CD4-positive, alpha-beta T cell treated with Interleukin-15 for 1 hour (primary cell): ENCODE measurements at regions not wholly inside any gene's neighbourhood (a gene's known extent, or its start where the extent isn't known, plus 50 kb on each side); places are given as distances from the start of the nearest gene placed in this dataset.

Experiments
- DNase-seq: peaks from one replicate; pipeline ENCODE4 v3.0.0-alpha.2; 2020

DNA sequence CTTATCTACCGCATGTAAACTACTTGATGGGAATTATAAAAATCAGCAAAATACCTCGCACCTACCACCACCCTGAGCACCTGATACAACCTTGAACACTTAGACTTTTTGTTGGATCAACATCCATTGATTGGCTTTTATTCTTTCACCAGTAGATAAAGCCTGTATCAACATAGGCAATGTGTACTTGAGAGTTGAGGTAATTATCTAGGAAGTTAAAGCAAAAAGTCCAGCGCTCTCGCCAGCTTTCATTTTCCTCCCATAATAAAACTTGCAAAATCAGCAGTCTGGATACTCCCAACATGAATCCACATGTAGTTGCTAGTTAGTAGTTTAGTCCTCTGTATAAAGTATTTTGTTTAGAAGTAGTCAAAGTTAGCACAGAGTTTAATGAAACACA lies 132.0 kb upstream of the PRDM1 start:
- no peak for DNase-seq

DNA sequence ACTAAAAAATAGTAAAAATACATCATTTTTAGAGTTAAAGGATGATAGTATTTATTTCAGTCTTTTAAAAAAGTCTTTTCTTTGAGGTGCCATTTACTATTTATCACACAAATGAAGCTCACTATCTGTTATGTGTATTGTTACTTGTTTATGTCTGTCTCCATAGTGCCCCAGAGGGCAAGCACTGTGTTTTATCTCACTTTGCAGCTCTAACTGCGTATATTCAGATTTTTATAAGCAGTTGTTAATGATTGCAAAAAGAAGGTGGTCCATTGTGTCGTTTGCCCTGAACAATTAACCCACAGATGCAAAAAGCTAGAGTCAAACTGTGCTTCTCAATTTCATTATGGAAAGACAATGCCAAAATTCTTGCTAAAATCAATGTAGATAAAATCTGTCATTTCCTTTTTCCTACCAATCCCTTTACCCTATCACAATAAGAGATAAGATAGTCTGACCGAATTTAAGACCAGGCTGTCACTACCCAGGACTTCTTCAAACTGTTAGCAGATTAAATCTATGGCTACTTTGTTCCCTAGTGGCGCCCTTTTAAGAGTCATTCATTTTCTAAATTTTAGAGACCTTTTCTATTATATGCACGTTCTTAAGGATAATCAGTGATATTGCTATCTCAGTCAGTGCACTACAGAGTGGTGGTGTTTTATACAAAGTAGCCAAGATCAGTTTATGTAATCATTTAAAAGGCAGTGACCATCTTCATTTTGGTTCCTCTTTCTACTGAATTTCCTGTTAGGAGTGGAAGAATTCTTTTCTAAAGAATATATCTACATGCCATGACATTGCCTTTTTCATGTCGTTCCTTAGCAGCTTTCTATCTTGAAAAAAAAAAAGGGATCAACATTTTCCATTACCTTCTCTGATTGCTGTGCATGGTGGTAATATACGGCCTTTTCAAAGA lies 133.1 kb upstream of the PRDM1 start:
- DNase-seq, result no peak

- no peak for DNase-seq
Observed at GRCh38 chr6:105952326-105952725, 133.8 kb upstream of the PRDM1 start.

- no peak for DNase-seq
Observed at GRCh38 chr6:105951322-105951721, 134.8 kb upstream of the PRDM1 start.

- DNase-seq, result no peak
Observed at GRCh38 chr6:105949869-105950268, 136.3 kb upstream of the PRDM1 start.

GRCh38 chr6:105943514-105943913 lies 142.6 kb upstream of the PRDM1 start:
- no peak for DNase-seq

DNA sequence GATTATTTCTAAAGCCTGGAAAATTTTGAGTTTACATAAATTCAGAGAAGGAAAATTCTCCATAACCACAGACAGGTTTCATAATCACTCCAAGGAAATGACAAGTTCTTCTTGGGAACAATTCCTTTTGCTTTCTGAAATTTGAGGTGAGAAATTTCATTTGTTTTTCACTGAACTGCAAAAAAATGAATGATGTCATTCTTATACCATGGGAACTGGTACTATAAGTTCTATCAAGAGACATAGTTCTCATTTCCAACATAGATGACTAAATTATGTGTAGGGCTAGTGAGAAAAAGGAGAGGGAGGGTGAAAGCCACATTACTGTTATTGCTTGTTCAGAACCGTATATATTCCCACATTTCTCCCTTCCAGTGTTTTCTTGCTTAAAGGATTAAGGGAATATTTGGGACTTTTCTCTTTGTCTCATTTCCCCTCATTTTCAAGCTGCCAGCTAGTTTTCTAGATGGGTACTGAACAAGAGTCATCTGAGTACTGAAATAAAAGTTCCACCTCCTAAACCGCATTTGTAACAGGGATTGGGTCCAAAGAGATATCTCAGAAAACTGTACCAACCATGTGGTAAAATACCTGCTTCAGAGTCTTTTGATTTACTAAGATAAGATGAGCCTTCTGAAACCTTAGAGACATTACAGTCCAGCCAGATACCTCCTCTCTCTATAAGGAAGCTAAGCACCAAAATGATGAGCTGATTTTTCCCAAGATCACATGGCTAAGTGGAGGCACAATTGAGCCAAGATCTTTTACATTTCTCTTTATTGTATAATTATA lies 144.3 kb upstream of the PRDM1 start:
- DNase-seq, result no peak

- no peak for DNase-seq
Observed at GRCh38 chr6:105940990-105941389, 145.1 kb upstream of the PRDM1 start.

- DNase-seq, result no peak
Observed at GRCh38 chr6:105936972-105937371, 149.2 kb upstream of the PRDM1 start.

GRCh38 chr6:105935416-105935815 lies 150.7 kb upstream of the PRDM1 start:
- no peak for DNase-seq

GRCh38 chr6:105934708-105935107 lies 151.4 kb upstream of the PRDM1 start:
- DNase-seq, result no peak

DNA sequence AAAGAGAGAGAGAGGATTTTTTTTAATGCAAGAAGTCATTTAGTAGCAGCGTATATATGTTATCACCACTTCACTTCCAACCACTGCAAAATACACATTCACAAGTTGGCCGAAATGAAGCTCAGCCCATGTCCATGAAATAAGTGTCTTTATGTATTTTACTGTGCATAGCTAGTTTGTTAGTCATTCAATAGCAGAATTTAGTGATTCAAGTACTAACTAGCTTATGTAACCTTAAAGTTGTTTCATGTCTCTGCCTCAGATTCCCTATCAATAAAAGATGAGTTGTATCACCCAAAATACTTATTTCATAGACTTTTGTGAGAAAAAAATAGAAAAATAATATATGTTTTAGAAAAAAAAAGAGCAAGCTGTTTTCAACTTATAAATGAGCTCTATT lies 153.7 kb upstream of the PRDM1 start:
- DNase-seq, result no peak

- no peak for DNase-seq
Observed at GRCh38 chr6:105929626-105930025, 156.5 kb upstream of the PRDM1 start.

DNA sequence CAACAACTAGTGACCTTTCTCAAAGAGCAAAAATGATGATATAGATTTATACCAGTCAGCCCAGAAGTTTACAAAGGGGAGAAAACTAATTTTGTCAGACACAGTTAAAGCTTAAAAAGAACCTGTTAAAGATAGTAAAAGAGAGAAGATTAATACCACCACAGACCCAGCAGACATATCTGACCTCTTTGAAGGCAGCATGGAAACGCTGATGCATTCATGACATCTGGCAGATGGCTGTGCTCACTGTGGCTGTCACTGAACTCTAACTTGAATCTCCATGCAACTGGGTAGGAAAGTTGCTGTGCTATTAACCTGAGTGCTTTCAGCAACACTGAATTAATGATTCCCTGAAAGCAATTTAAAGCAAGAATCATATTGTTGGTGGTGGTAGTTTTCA lies 159.8 kb upstream of the PRDM1 start:
- no peak for DNase-seq

DNA sequence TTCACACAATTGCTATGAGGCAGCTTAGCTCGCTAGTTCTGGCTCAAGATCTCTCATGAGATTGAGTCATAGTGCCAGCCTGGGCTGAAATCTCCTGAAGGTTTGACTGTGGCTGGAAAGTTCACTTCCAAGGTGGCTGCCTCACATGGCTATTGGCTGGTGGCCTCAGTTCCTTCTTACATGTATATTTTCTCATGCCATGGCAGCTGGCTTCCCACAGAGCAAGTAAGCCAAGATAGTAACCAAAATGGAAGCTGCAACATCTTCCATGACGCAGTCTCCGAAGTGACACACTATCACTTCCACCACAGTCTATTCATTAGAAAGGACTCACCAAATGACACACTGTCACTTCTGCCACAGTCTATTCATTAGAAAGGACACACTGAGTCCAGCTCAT lies 160.4 kb upstream of the PRDM1 start:
- DNase-seq, result no peak

DNA sequence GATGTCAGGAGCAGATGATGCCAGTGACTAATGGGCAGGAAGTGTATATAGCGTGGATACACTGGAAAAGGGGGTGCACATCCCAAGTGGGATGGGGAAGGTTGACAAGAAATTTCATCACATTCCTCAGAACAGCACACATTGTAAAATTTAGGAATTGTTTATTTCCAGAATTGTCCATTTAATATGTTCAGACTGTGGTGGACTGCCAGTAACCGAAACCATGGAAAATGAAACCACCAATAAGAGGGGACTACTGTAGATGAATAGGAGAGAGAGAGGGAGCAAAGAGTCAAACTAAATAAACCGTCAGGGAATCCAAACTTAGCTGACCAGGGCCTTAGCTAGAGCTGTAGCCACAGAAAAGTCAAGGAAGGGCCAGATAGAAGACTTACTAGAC lies 164.4 kb upstream of the PRDM1 start:
- DNase-seq, result no peak

GRCh38 chr6:105920071-105920470 lies 166.1 kb upstream of the PRDM1 start:
- DNase-seq, result no peak

DNA sequence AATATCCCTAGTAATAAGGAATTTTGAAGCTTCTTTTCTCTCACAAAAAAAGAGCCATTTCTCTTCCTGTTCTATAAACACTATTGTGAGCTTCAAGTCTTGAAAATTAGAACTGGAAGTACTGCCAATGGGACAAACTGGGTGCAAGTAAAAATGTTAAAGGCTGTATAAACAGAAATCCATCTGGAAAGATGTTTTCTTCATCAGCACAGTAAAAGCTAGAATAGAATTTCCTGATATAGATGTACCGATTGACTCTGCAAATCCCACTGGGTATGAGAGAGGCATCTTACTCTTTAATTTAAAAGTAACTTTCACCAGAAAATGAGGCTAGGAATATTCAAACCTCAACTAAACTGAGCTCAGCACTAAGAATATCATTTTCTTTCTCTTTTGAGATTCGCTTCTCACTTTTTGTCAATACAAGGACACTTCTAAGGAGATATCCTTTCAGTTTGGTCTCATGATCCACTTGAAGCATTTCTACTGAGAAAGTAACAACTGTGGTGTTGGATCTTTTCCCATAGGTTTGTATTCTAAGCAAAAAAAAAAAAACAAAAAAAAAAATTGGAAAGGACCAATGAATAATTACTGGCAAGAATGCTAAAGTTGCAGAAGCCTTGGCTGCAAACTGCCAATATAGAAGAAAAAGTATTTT lies 169.0 kb upstream of the PRDM1 start:
- DNase-seq, result no peak

DNA sequence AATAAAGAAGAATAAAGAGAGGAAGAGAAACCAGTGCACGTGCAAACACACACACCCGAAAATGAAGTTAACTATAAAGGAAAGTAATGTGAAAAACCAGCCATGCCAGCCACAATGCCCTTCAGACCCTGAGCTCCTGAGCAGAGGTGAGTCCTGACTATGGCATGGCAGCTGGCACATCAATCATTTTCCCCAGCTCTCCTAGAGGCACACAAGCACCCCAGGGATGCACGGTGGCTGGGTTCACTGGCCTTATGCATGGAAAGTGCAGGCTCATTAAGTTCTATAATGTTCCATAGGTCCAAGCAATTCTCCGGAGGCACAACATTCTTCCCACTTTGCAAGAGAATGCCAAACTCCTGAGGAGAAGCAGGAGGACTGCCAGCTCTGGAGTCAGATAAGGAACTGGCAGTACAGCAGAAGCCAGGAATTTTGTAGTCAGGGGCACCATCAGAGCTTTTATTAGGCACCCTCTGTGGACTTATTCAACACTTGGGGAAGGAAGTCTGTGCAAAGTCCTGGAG lies 175.0 kb upstream of the PRDM1 start:
- DNase-seq, result no peak

GRCh38 chr6:105909106-105909505 lies 177.0 kb upstream of the PRDM1 start:
- DNase-seq, result no peak

DNA sequence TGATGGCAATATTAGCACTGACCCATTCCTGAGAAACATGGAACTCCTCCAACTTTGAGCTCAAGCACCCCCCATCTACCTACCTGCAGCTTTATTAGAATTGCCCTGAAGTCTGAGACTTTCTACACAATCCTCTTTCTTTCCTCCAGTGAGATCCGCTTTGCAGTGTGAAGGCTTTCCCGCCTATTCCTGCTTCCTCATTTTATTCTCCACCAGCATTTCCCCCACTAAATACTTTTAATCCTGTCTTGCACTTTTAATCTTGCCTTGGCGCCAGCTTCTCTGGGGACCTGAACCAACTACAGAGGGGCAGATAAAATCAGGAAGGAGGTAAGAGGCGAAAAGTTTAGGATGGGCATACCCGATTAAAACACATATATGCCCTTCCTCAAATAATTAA lies 178.1 kb upstream of the PRDM1 start:
- DNase-seq, result no peak

DNA sequence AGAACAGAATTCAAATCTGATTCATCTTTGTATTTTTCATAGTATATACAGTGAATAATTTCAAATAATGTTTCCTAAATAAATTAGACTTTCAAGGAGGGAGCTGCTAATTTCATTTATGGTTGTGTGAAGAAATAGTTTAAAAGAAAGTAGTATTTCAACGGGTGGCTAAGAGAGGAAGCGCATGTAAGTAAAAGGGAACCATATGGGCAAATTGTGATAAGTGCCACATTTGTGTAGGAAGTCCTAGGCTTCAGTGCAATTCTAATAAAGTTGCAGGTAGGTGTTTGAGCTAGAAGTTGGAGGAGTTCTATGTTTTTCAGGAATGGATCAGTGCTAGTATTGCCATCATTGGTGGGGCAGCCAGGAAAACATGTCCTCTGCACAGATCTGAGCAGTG lies 178.8 kb upstream of the PRDM1 start:
- no peak for DNase-seq

DNA sequence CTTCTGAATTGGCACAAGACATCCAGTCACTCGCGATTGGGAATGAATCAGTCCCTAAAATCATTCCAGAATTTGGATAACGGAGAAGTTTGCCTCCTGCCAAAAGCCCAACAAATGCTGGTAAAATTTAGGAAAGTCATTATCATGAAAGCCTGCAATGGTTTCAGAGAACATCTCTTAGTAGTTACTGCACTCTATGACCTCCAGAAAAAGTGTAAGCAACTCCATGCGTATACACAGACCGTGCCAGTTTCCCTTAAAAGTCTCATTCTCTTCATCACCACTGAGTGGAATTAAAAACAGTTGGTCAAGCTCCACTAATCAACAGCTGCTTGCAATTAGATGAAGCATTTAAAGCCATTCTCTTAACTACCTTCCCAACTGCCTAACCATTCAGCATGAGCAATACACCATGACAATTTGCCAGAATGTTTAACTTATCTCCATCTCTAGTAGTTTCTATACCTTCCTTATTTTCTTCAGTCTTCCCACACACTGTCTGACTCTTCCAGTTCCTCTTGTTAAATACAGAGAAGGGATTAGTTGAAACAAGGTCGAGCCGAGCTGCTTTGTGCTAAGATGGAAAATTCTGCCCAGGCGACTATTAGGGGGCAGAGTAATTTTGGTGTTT lies 183.6 kb upstream of the PRDM1 start:
- no peak for DNase-seq
